Activated CD8-positive, alpha-beta memory T cell treated with anti-CD3 and anti-CD28 coated beads for 1 hour (primary cell): ENCODE measurements at regions not wholly inside any gene's neighbourhood (a gene's known extent, or its start where the extent isn't known, plus 50 kb on each side); places are given as distances from the start of the nearest gene placed in this dataset.

Experiments
- DNase-seq, 2 donors: peaks; one replicate each; pipeline ENCODE4 v3.0.0-alpha.2; 2020; ENCODE audit warnings: low read depth in 1 of 2; ENCODE audit errors: extremely low read depth in 1 of 2

- DNase-seq, result no peak
Observed at GRCh38 chr6:140069576-140069975, 695.1 kb upstream of the CITED2 start.

- DNase-seq, result no peak
Observed at GRCh38 chr6:140068801-140069200, 694.4 kb upstream of the CITED2 start.

GRCh38 chr6:140064366-140064765 is 689.9 kb upstream of the CITED2 start:
- no peak for DNase-seq

- no peak for DNase-seq
Observed at GRCh38 chr6:140063021-140063399, 688.6 kb upstream of the CITED2 start.

GRCh38 chr6:140062043-140063020 is 687.9 kb upstream of the CITED2 start:
- no peak for DNase-seq

- DNase-seq, result no peak
Observed at GRCh38 chr6:140061110-140062042, 686.9 kb upstream of the CITED2 start.

GRCh38 chr6:140059947-140060346 is 685.5 kb upstream of the CITED2 start:
- no peak for DNase-seq

GRCh38 chr6:140058863-140059262 is 684.4 kb upstream of the CITED2 start:
- DNase-seq, result no peak

- DNase-seq, result no peak
Observed at GRCh38 chr6:140052736-140053729, 678.6 kb upstream of the CITED2 start.

- DNase-seq, result no peak
Observed at GRCh38 chr6:140051521-140052512, 677.4 kb upstream of the CITED2 start.

GRCh38 chr6:140050101-140050995 is 675.9 kb upstream of the CITED2 start:
- no peak for DNase-seq

- no peak for DNase-seq
Observed at GRCh38 chr6:140049251-140049650, 674.8 kb upstream of the CITED2 start.

GRCh38 chr6:140048202-140048790 is 673.8 kb upstream of the CITED2 start:
- no peak for DNase-seq

GRCh38 chr6:140047321-140047720 is 672.9 kb upstream of the CITED2 start:
- no peak for DNase-seq

- DNase-seq, result no peak
Observed at GRCh38 chr6:140046016-140046632, 671.7 kb upstream of the CITED2 start.

GRCh38 chr6:140045116-140045515 is 670.7 kb upstream of the CITED2 start:
- DNase-seq, result no peak

- no peak for DNase-seq
Observed at GRCh38 chr6:140044626-140045025, 670.2 kb upstream of the CITED2 start.
